Left ventricle myocardium inferior (tissue), 1 donor: ENCODE measurements at regions not wholly inside any gene's neighbourhood (a gene's known extent, or its start where the extent isn't known, plus 50 kb on each side); places are given as distances from the start of the nearest gene placed in this dataset.

ENCODE experiments used
- DNase-seq: peaks from one replicate; pipeline ENCODE4 v3.0.0-alpha.2; 2020
- H3K27ac ChIP-seq: fragments of 200-600 bp; replicated peaks from 2 replicates; pipeline ENCODE4 v1.8.0; 2021
- H3K27me3 ChIP-seq: fragments of 200-600 bp; 2 replicates; pipeline ENCODE4 v1.8.0; 2021; ENCODE audit warnings: low read depth
- H3K36me3 ChIP-seq: fragments of 200-600 bp; 2 replicates; pipeline ENCODE4 v1.8.0; 2021
- H3K4me1 ChIP-seq: fragments of 200-600 bp; 2 replicates; pipeline ENCODE4 v1.8.0; 2021
- H3K4me3 ChIP-seq: fragments of 200-600 bp; 2 replicates; pipeline ENCODE4 v1.8.0; 2021; ENCODE audit warnings: mild to moderate bottlenecking, moderate library complexity
- H3K9me3 ChIP-seq: fragments of 200-600 bp; replicated peaks from 2 replicates; pipeline ENCODE4 v1.8.0; 2021
- intact Hi-C: fragments of 100-400 bp; cut with micrococcal nuclease; formaldehyde crosslinking; loops from one replicate; pipeline ENCODE4 v1.11.0; 2022
- TF ChIP-seq, protein P1 (sequence below): fragments of 200-600 bp; IDR thresholded peaks from 2 replicates; pipeline ENCODE4 v1.8.0; 2021; ENCODE audit warnings: antibody characterized with exemption, mild to moderate bottlenecking, borderline replicate concordance
- donor health status: DM: no; HTN: yes; CAD: no; lungs with severe emphysema.

DNA sequence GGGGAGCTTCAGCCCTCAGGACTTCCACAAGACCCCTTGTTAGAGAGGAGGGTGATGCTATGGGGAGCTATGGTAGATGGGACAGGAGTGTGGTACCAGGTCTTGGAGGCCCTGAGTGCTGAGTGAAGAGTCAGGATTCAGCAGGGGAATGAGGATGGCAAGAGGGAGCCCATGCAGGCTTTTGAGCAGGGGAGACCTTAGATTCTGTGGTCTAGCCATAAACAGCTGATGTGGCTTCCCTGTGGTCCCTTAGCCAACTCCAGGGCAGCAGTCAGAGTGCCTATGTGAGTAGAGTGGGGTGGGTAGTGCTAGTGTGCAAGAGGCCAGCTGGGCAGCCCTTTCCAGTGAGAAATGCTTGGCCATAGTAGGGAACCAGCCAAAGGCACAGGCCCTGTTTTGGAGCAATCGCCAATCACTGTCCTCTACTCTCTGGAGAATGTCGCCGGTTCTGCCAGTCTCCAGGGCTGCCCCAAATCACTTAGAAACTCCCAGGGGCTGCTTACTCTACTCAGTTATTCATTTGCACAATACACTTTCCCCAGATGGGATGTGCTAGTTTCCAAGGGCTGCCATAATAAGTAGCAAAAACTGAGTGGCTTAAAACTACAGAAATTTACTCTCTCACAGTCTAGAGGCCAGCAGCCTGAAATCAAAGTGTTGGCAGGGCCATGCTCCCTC is 310.5 kb downstream of the SMAD2 start:
- Histone ChIP-seq H3K4me3 (no peak overlapping the region), H3K27ac (no peak overlapping the region), H3K36me3 (no peaks in the 10 kb centered on the region), H3K9me3 (no peaks in the 10 kb centered on the region), H3K27me3 (peaks cover 35% of the 10 kb centered on the region), H3K4me1 (no peaks in the 10 kb centered on the region)
- intact Hi-C loops, result no loop called here
- TF ChIP-seq, protein P1, sequence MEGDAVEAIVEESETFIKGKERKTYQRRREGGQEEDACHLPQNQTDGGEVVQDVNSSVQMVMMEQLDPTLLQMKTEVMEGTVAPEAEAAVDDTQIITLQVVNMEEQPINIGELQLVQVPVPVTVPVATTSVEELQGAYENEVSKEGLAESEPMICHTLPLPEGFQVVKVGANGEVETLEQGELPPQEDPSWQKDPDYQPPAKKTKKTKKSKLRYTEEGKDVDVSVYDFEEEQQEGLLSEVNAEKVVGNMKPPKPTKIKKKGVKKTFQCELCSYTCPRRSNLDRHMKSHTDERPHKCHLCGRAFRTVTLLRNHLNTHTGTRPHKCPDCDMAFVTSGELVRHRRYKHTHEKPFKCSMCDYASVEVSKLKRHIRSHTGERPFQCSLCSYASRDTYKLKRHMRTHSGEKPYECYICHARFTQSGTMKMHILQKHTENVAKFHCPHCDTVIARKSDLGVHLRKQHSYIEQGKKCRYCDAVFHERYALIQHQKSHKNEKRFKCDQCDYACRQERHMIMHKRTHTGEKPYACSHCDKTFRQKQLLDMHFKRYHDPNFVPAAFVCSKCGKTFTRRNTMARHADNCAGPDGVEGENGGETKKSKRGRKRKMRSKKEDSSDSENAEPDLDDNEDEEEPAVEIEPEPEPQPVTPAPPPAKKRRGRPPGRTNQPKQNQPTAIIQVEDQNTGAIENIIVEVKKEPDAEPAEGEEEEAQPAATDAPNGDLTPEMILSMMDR, result no peak
- no peak for DNase-seq

DNA sequence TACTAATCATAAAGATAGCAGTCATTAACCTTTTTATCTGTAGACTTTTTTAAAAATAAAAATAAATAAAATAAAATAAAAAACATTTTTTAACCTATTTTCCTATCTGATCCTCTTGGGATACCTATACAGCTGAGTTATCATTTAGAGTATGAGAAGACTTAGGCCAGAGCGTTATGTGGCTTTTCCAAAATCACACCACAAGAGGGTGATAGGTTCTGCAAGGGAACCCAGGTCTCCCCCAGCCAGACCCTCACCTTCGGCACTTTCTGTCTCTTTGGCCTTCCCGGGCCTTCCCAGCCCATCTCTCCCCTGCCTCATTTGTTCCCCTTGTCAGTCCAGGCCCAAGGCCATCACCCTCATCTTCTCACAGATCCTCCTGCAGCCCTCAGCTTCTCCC is 311.7 kb downstream of the SMAD2 start:
- H3K36me3 ChIP-seq, result no peaks in the 10 kb centered on the region
- intact Hi-C loops, result no loop called here
- DNase-seq, result no peak
- H3K4me1 ChIP-seq, result no peaks in the 10 kb centered on the region
- TF ChIP-seq, protein P1, result no peak
- H3K27ac ChIP-seq, result no peak overlapping the region
- H3K4me3 ChIP-seq, result no peak overlapping the region
- H3K9me3 ChIP-seq, result no peaks in the 10 kb centered on the region
- peaks cover 35% of the 10 kb centered on the region for H3K27me3 ChIP-seq

DNA sequence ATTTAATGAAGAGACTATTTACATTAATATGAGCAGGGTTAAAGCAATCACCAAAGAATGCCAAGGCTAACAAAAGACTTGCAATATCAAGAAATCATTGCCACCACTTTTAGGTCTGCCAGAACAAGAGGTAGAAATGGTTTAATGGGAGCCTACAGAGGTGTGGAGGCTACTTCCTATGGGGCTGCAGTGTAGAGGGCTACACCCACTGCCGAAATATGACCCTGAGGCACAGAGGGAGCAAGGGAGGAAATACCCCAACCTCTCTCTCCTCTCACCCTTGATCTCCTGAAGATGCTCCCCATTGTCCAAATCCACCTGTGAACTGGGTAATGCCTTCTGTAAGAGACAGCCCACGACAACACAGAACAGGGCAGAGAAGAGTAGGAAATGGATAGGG is 315.4 kb downstream of the SMAD2 start:
- no peaks in the 10 kb centered on the region for H3K4me1 ChIP-seq
- H3K27me3 ChIP-seq, result peaks cover 27% of the 10 kb centered on the region
- no peak overlapping the region for H3K4me3 ChIP-seq
- intact Hi-C loops, result no loop called here
- no peaks in the 10 kb centered on the region for H3K36me3 ChIP-seq
- TF ChIP-seq, protein P1, result no peak
- DNase-seq, result no peak
- H3K27ac ChIP-seq, result no peak overlapping the region
- peaks cover 11% of the 10 kb centered on the region for H3K9me3 ChIP-seq

DNA sequence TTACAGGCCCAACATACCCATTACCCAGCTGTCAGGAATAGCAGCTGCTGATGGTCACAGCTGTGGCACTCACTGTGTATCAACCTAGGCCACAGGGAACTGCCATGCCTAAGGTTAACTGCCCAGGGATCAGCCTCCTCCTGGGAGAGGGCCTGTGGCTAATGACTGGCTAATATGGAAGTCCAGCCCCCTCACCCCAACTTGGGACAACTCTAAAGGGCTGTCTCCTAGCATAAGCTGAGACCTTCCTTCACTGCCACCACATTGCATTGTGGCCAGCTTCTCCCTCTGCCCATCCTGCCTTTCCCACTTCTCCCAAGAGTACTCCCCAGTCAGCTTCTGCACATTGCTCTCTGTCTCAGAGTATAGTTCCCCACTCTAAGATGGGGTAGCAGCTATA is 316.5 kb downstream of the SMAD2 start:
- H3K36me3 ChIP-seq, result no peaks in the 10 kb centered on the region
- intact Hi-C loops, result no loop called here
- no peak overlapping the region for H3K4me3 ChIP-seq
- H3K4me1 ChIP-seq, result no peaks in the 10 kb centered on the region
- H3K9me3 ChIP-seq, result peaks cover 11% of the 10 kb centered on the region
- peaks cover 22% of the 10 kb centered on the region for H3K27me3 ChIP-seq
- TF ChIP-seq, protein P1, result no peak
- H3K27ac ChIP-seq, result no peak overlapping the region
- DNase-seq, result no peak

DNA sequence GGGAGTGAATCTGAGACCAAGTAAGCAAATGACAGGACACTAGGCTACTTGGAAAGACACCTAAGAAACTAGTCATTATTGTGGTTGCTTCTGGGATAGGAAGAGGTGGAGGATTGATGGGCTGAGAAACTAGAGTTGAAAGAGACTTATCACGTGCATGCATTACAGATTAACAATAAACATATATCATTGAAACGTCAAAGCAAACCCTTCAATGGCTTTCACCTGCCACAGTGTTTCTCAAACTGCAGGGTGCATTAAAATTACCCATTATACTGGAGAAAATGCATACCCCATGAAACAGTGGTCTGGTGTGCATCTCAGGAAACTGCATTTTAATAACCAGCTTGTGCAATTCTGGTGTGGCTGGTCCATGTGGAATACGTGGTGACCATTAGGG is 318.8 kb downstream of the SMAD2 start:
- Histone ChIP-seq H3K4me3 (no peak overlapping the region), H3K27me3 (peaks cover 24% of the 10 kb centered on the region), H3K36me3 (no peaks in the 10 kb centered on the region), H3K9me3 (peaks cover 11% of the 10 kb centered on the region), H3K27ac (no peak overlapping the region), H3K4me1 (no peaks in the 10 kb centered on the region)
- TF ChIP-seq, protein P1, result no peak
- DNase-seq, result no peak
- intact Hi-C loops, result no loop called here
